GM21737 (cell line): ENCODE measurements at regions not wholly inside any gene's neighbourhood (a gene's known extent, or its start where the extent isn't known, plus 50 kb on each side); places are given as distances from the start of the nearest gene placed in this dataset.

Experiments used
- ATAC-seq: cut with Tn5 transposase; IDR thresholded peaks from one replicate; pipeline ENCODE4 v1.9.1; 2021; ENCODE audit warnings: mild to moderate bottlenecking, moderate library complexity; ENCODE audit not compliant: unreplicated experiment

DNA sequence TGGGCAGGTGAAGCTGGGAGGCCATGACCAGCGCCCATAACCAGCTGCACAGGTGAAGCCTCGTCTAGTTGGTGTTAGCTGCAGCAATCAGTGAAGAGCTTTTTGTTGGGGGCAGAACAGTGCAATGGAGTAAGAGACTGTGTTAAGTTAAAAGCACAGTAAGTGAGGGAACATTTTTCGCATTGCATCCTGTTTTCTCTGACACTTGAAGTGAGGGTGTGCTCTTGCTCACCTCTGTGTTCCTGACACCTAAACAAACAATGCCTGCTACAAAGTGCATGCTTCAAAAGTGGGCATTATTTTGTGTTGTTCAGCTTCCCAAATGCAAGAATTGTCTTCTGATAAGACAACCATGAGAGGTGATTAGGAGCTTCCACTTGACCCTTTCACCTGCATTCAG, 324.0 kb upstream of the ACVR2A start:
- no peak for ATAC-seq

DNA sequence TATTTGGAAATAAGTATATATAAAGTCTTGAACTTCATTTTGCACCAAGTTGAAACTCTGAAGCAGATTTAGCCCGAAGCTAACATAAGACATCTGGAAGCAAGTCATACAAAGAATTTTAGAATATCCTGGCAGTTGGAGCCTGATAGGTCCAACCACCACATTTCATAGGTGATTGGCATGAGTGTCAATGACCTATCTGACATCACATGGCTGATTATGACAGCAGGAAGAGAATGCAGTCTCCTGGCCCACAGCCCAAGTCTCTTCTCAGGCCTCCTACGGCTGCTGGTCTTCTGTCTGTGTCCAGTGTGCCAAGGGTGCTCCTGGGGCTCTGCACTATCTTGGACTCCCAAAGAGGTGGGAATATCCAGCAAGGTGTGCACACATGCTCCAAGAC, 325.7 kb upstream of the ACVR2A start:
- no peak for ATAC-seq

DNA sequence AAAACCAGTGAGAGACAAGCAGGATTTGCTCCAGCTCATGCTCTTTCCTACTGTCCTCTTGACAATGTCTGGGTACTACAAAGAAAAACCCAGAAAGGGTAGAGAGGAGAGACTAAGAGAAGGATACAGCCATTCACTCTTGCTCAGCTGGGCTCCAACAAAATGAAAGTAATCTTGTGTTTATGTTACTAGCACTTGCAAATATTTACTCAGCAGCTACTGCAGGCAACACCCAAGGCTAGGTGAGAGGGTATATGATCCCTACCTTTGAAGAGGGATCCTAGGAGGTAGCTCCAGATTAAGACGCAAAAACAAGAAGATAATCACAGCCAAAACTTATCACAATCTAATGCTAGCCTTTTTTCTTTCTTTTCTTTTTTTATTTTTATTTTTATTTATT, 329.6 kb upstream of the ACVR2A start:
- no peak for ATAC-seq

DNA sequence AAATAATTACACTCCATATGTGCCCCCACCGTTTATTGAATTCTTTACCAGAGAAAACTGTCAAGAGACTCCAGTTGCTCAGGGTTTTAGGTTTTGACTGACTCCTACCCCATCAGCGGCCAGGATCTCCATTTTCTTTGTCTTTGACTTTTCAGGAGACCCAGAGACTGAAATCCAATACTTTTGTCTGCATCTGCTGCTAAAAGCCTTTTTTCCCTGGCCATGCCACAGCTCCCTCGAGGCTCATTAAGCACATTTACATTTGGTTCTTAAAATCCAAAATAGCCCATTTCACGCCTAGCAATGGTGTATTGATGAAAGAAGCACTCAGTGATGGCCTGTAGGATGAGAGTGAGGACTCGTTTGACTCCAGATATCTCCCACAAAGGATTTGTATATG, 332.6 kb upstream of the ACVR2A start:
- no peak for ATAC-seq

DNA sequence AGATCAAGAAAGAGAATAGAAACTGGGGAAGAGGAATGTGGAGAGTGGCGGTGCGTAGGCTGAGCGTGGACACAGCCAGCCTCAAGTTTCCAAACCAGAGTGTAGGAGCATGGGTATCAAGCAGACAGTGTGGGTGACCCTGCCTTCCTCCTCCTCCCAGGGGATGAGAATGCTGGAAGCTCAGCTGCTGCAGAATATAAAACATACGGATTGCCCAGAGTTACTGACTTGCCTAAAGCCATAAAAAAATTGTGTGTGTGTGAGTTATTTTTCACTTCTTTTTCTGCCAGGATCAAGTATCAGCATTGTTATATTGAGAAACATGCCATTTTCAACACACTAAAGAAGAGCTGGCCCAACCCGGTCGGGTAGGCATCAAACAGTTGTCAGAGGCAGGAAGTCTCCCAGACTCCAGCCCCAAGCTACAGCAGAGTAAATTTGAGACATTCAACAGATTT, 333.3 kb upstream of the ACVR2A start:
- ATAC-seq = no peak

DNA sequence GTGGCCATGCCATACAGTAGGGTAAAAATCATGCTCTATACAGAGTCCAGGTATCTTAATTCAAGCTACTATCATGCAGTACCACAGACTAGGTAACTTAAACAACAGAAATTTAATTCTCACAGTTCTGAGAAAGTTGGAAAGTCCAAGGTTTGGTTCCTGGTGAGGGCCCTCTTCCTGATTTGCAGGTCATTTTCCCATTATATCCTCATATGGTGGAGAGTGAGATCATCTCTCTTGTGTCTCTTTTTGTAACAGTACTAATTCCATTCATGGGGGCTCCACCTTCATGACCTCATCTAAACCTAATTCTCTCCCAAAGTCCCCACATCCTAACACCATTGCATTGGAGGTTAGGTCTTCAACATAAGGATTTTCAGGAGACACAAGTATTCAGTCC, 335.0 kb upstream of the ACVR2A start:
- no peak for ATAC-seq

DNA sequence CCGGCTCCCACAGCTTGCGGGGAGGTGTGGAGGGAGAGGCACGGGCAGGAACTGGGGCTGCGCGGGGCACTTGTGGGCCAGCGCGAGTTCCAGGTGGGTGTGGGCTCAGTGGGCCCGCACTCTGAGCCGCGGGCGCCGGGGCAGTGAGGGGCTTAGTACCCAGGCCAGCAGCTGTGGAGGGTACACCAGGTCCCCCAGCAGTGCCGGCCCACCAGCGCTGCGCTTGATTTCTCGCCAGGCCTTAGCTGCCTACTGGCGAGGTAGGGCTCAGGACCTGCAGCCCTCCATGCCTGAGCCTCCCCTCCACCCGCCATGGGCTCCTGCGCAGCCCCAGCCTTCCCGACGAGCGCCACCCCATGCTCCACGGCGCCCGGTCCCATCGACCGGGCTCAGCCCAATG, 337.9 kb upstream of the ACVR2A start:
- ATAC-seq = no peak

DNA sequence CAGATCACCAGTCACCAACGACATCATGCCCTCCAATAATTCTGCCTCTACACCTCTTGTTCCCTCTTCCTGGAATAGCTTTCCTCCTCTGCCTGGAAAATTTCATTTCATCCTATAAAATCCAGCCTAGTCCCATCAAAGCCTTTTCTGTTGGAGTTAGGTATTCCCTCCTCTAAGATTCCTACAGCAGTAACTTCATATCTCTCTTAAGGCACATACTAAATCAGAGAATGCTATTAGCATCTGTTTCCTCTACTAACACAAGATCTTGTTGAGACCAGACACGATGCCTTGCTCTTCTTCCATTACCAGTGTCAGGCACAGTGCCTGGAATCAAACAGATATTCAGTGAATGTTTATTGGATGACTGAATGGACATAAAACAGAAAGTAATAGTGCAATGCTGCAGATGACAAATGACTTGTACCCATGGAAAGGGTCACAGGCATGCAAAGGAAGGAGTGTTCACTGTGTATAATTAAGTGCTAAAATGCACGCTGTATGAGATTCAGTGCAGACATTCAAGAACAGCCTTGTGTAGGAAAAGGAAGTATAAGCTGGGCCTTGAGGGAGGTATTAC, 342.0 kb upstream of the ACVR2A start:
- ATAC-seq = no peak

DNA sequence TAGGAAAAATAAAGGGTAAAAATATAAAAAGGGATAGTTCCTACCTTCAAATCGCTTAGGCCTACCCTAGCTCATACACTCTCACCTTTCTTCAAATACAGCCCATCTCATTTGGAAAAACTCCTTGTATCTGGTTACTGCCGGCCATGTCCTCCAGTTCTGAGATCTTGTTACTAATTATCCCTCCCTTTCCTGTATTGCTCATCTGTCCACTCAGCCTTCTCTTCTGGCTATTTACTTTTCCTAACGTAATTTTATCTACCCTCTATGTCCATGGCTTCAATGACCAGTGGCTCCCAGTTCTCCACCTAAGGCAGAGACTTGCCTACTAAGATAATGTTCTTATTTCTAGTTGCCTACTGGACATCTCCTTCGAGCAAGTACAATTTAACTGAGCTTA, 342.9 kb upstream of the ACVR2A start:
- ATAC-seq = no peak

DNA sequence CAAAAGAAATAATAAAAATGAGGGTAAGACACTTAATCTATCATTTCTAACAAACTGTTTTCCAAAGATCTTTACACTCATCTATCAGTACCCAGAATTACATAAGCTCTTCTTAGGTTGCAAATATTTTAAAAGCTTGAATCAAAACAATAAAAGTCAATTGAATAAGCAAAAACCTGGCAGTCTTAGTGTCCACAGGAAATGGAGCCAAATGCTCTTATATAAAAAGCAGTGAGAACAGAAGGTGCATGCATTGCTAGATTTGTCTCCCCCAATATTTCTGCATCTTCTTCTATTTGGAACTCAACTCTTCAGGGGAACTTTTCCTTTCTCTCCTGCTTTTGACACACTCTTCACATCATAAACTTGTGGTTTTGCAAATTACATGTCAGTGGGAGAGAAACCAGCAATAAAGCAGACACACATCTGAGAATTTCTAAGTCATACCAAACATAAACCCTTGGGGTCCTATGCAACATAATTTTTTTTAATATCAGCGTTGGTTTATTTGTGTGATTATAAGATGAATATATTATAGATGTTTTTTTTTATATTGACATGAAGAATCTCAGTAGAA, 343.9 kb upstream of the ACVR2A start:
- ATAC-seq = no peak

DNA sequence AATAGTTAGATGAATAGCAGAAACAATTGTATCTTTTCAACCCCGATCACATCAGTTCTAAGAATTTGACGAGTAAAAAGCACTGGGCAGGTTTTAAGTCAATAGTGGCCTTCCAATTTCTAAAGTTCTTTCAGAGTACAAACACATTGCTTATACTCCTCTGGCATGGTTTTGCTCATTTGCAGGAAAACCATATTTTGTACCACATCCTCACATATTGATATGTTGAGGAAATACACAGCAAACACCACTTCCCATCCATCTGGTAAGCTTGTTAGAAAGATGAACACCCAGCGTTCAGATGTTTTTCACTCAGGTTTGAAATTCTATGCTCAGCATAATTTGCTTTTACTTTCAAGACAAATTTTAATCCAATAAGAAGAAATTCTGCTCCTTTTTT, 344.6 kb upstream of the ACVR2A start:
- ATAC-seq = no peak

DNA sequence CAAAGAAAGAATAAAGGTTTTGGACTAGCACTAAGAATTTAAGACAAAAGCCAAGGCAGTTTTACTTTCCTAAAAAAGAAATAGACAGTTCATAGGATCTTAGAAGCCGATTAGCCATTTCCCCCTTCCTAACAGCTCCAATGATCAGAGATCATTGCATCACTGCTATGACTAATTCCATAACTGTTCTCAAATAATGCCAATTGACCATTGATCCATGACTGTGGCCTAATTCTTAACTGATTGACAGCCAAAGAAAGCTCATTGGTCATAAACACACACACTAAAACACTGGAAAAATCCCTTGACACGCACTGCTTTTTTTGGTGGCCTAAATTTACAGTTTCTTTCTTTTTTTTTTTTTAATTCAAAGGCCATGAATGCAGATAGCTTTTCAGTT, 345.0 kb upstream of the ACVR2A start:
- ATAC-seq = no peak

DNA sequence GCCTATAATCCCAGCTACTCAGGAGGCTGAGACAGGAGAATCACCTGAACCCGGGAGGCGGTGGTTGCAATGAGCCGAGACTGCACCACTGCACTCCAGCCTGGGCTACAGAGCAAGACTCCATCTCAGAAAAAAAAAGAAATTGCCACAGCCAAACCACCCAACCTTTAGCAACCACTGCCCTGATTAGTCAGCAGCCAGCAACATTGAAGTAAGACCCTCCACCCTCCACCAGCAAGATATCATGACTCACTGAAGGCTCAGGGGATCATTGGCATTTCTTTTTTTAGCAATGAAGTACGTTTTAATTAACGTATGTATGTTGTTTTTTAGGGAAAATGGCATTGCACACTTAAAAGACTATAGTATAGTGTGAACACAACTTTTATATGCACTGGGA, 349.1 kb upstream of the ACVR2A start:
- ATAC-seq = no peak

DNA sequence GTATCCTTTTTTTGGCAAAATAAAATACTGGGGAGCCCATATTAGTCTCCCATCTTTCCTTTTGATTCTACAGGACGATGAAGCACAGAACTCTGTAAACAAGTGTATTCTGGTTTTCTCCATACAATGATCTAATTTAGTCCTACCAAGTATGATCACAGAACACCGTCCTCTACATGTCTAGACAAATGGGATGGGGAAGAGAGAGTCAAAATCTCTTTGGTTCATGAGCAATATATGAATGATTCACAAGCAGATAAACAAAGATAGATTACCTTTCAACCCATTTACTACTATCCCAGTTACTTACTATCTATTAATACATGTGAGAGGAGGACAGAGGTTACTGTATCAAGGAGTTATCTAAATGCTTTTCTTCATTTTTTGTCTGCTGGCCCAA, 352.4 kb upstream of the ACVR2A start:
- no peak for ATAC-seq

DNA sequence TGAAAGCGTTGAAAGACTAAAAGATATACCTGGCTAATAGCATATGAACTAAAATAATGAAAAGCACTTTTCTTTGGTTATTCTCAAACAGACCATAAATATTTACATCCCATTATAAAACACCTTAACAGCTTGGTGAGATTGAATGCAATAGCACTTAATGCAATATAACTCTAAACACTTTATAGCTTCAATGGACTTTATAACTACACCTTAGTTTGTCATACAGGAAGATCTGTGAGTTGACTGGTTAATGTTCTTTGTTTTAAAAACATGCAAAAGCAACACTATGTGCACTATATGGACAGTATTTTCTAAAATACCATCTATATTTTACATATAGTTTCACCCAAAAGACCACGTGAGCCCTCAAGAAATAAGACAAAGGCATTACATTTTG, 353.3 kb upstream of the ACVR2A start:
- no peak for ATAC-seq

DNA sequence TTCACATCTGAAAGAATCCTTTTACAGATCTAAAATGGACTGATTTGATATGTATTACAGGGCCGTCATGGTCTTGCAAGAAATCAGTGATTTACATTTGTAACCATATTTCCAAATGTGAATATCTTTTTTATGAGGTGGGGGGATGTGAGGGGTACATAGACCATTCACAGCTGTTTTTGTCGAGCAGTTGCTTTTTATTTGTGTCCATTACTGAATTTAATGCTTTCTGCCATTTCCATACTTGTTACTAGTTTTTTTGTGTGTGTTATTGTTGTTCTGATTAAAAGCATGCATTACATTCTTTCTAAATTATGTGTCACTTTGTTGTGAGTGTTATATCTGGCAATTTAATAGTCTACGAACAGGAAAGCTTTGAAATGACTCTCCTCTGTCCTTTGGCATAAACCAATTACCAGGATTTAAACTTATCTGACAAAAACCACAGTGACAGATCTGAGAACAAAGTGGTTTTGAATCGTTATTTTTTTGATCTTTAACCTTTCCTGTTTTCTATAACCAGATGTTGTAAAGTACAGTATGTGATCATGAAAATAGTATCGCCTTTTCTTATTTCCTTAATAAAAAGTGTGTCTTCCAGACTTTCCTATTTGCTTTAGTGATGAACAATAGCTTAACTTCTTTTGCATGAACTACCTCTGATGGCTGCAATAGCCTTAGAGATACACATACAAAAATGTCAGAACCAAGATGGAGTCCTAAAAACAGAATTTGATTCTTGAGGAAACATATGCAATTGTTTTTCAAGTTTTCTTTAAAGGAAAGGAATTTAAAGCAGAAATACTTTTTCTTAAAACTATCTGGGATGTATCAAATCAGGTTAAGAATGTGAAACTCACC, 354.2 kb upstream of the ACVR2A start:
- no peak for ATAC-seq

DNA sequence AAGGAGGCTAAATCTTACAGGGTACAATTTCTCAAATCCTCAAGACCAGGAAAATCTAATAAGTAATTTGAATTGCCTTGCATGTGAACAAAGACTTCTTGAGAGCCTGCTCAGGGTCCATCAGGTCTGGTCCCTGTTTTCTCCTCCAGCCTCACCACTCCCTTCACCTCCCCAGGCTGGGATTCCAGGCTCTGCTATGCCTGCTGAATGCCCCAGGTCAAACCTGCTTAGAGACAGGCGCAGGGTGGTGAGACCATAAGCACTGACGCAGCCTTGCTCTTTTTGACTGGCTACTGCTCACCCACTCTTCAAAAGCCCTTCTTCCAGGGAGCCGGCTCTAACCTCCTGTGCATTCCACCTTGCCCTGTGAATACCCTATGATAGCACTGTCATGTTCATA, 356.4 kb upstream of the ACVR2A start:
- ATAC-seq = no peak

DNA sequence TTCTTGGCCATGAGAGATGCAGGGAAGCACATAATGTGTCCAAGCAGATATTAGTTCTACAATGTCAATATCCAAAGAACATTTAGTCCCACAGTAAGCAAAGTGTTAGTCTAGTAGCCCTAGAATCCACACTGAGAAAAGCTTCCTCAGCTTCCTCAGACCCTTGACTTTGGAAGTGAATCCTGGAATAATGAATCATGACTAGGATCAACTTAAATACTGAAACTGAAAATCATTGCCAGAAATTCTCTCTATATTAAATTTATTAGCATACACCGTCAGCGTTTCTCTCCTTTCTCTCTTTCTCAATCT, 356.9 kb upstream of the ACVR2A start:
- ATAC-seq = no peak

DNA sequence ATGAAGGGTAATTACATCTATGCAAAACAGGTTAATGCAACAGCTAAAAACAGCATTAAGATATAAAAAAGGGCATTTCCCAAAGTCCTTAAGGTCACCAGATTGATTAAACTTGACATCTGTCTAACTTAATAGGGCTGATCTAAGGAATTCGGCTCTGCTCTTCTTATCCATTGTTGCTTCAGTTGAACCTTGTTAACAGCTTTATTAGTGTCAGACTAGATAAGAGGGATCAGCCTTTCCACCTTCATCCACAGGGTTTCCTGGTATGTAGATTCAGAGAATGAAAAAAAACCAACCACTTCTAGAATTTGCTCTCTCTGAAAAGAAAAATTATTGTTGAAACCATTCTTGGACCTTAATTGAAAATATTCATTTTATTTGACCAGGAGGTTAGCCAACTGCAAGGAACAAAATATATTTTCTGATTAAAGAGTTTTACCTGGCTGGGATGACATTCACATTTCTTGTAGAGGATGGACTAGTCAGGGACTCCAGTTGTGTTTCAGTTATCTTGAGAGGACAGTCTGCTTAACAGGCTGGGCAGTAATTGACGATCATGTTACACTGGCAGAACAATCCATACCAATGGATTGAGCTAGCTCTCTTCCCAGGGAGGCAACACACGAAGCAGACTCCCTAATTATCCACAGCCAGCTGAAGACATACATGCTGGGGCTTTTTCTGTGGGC, 357.4 kb upstream of the ACVR2A start:
- ATAC-seq = no peak

DNA sequence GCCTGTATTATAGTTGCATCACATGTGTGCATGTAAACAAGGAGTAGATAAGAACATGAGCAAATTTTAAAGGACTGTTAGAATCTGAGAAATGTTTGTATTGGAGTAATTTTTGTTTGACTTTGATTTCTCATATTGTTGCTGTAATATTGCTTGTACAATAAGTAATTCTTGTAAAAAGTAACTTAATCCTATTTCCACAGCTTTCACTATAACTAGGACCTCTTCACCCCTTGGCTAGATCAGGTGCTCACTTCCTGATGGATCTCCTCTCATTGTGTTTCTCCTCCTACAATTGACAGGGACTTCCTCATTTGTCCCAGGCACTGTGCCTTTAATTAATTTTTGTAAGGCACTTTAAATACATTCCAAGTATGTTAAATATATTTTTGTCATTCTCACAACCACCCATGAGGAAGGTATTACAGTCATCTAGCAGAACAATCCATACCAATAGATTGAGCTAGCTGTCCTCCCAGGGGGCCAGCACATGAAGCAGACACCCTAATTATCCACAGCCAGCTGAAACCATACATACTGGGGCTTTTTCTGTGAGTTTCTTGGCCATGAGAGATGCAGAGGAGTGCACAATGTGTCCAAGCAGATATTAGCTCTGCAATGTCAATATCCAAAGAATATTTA, 359.5 kb upstream of the ACVR2A start:
- ATAC-seq = no peak

DNA sequence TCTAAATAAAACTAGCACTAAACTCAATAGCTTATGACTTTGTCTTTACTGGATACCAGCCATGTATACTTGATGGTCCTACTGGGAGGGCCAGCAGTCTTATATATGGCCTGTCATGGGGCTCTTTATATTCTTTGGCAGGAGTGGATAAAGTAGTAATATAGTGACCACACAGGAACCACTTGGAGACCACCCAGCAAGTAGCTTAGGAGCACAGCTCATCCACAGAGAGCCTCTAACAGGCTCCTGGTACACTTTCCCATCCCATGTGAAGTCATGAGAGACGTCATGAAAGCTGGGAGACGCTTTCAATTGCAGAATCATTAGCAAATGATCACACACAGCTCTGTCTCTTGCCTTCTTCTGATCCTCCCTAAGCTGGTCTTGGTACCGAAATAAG, 360.9 kb upstream of the ACVR2A start:
- ATAC-seq = no peak
